ENCODE measurements at regions not wholly inside any gene's neighbourhood (a gene's known extent, or its start where the extent isn't known, plus 50 kb on each side); places are given as distances from the start of the nearest gene placed in this dataset.
"Not testable (repeated sequence)": the region's sequence is repeated elsewhere in the genome, so short reads cannot be mapped to it uniquely, and the experiment has no call there.

- DNase-seq (ENCODE audit: low read depth in 4 of 4, low spot score in 1 of 4), result not testable (repeated sequence)
These were observed 62.4 kb upstream of the GBA3 start for GRCh38 chr4:22630161-22630975.

- not testable (repeated sequence) for DNase-seq (ENCODE audit: low read depth in 4 of 4, low spot score in 1 of 4)
These were observed 61.6 kb upstream of the GBA3 start for GRCh38 chr4:22631167-22631566.

- no peak for DNase-seq (ENCODE audit: low read depth in 4 of 4, low spot score in 1 of 4)
These were observed 58.1 kb upstream of the GBA3 start for GRCh38 chr4:22634541-22635181.

- not testable (repeated sequence) for DNase-seq (ENCODE audit: low read depth in 4 of 4, low spot score in 1 of 4)
These were observed 57.6 kb upstream of the GBA3 start for GRCh38 chr4:22635182-22635549.

- DNase-seq (ENCODE audit: low read depth in 4 of 4, low spot score in 1 of 4), result no peak
These were observed 57.0 kb upstream of the GBA3 start for GRCh38 chr4:22635692-22636091.

- no peak for DNase-seq (ENCODE audit: low read depth in 4 of 4, low spot score in 1 of 4)
These were observed 55.4 kb upstream of the GBA3 start for GRCh38 chr4:22637306-22637705.

Data from stimulated activated CD4-positive, alpha-beta T cell treated with anti-CD3 and anti-CD28 coated beads, Interleukin-1b, Interleukin-23, amount 100 ng/mL, for 24 hours (primary cell).